PFSK-1 (cell line): ENCODE measurements at regions not wholly inside any gene's neighbourhood (a gene's known extent, or its start where the extent isn't known, plus 50 kb on each side); places are given as distances from the start of the nearest gene placed in this dataset.

ENCODE experiments used
- FOXP2 ChIP-seq: optimal IDR thresholded peaks from 2 replicates; pipeline ENCODE3; 2011; ENCODE audit warnings: borderline replicate concordance, control low read depth, inconsistent platforms; ENCODE audit not compliant: insufficient read depth; ENCODE audit errors: extremely low read length, extremely low read depth
- POLR2AphosphoS5 ChIP-seq: IDR thresholded peaks from 2 replicates; pipeline ENCODE4 v1.6.1; 2012; ENCODE audit warnings: low read depth, mild to moderate bottlenecking, control low read depth, low read length, moderate library complexity
- SIN3A ChIP-seq: IDR thresholded peaks from 2 replicates; pipeline ENCODE4 v1.6.1; 2012; ENCODE audit warnings: mild to moderate bottlenecking, low read length, moderate library complexity, borderline replicate concordance; ENCODE audit not compliant: insufficient read depth
- TAF1 ChIP-seq: IDR thresholded peaks from 2 replicates; pipeline ENCODE4 v1.6.1; 2012; ENCODE audit warnings: low read length, control low read depth, borderline replicate concordance; ENCODE audit not compliant: insufficient read depth
- TF ChIP-seq, protein P1 (sequence below), 2 experiments: IDR thresholded peaks; 2 replicates each; pipeline versions ENCODE4 v1.6.1 to v1.8.0; 2011 to 2012; ENCODE audit warnings: low read depth in 2 of 2, low read length in 2 of 2, control low read depth in 1 of 2, inconsistent platforms in 1 of 2, mild to moderate bottlenecking in 1 of 2, moderate library complexity in 1 of 2; ENCODE audit not compliant: insufficient read depth in 1 of 2

DNA sequence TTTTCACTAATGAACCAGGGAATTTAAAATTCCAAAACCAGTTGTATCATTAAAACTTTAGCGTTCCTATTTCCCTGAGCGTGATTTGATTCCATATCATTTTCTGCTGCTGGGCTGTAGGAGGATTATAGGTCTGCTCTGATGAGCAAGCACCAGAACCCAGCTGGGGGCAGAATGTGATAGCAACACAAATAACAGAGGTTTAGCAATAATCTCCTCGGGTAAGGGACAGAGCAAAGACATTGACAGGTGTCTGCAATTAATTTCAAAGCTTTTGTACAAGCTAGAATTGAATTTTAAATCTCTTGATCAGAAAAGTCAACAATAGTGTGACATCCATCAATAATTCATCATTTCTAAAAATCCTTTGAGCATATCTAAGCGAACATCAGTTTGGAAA lies 163.4 kb upstream of the RAP2B start:
- no peak for TF ChIP-seq POLR2AphosphoS5
- TF ChIP-seq SIN3A, result no peak
- no peak for TF ChIP-seq TAF1
- TF ChIP-seq FOXP2, result no peak
- TF ChIP-seq, protein P1, sequence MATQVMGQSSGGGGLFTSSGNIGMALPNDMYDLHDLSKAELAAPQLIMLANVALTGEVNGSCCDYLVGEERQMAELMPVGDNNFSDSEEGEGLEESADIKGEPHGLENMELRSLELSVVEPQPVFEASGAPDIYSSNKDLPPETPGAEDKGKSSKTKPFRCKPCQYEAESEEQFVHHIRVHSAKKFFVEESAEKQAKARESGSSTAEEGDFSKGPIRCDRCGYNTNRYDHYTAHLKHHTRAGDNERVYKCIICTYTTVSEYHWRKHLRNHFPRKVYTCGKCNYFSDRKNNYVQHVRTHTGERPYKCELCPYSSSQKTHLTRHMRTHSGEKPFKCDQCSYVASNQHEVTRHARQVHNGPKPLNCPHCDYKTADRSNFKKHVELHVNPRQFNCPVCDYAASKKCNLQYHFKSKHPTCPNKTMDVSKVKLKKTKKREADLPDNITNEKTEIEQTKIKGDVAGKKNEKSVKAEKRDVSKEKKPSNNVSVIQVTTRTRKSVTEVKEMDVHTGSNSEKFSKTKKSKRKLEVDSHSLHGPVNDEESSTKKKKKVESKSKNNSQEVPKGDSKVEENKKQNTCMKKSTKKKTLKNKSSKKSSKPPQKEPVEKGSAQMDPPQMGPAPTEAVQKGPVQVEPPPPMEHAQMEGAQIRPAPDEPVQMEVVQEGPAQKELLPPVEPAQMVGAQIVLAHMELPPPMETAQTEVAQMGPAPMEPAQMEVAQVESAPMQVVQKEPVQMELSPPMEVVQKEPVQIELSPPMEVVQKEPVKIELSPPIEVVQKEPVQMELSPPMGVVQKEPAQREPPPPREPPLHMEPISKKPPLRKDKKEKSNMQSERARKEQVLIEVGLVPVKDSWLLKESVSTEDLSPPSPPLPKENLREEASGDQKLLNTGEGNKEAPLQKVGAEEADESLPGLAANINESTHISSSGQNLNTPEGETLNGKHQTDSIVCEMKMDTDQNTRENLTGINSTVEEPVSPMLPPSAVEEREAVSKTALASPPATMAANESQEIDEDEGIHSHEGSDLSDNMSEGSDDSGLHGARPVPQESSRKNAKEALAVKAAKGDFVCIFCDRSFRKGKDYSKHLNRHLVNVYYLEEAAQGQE (IDR thresholded peaks at IDR 0.05; ENCODE audit: insufficient read depth in 1 of 2, low read depth in 2 of 2, low read length in 2 of 2), result no peak

DNA sequence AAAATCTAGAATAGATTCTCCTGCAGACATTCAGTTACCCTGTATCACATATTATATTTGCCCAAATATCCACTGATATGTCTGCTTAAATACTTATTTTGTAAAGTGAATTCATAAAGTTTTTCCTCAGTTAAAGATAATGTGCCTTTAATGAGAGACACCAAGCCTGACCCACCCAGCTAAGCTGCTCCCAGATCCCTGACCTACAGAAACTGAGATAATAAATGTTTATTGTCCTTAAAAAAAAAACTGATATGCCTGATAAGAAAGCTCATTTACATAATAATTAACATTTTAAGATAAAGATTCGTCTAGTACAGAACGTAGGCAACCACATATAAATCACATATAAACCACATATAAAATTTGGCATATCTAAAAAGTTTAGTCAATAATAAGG lies 161.7 kb upstream of the RAP2B start:
- no peak for TF ChIP-seq TAF1
- TF ChIP-seq, protein P1 (IDR thresholded peaks at IDR 0.05; ENCODE audit: insufficient read depth in 1 of 2, low read depth in 2 of 2, low read length in 2 of 2), result no peak
- no peak for TF ChIP-seq SIN3A
- TF ChIP-seq FOXP2, result no peak
- TF ChIP-seq POLR2AphosphoS5, result no peak

DNA sequence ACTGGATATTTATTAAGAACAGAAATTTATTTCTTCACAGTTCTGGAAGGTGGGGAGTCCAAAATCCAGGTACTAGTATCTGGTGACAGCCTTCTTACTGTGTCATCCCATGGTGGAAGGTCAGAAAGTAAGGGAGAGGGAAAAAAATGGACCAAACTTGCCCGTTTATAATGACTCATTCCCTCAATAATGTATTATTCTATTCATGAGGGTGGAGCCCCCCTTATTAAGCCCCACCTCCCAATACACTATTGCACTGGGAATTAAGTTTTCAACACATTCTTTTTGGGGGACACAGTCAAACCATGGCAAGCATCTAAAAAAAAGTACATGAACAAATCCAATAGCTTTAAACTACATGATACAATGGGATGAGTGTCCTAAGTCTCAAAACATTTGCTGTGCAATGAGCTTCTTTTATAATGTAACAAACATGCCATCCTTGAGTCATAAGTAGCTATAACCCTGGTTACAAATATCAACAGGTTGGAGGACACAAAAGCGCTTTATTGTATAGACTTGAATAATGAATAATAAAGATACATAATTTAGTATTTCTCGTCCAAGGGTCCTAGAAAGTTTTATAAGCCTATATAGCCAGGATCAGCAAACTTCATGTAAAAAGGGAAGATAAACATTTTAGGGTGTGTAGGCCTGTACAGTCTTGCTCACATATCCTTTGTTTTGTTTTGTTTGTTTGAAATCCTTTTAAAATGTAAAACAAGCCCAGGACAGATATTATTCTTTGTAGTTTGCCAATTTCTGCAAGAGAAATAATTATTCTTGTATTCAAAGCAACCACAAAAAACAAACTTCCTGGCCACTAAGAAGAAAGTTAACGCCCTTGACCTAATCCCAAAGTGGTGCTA lies 160.6 kb upstream of the RAP2B start:
- TF ChIP-seq FOXP2 (no peak), TAF1 (no peak), SIN3A (no peak), POLR2AphosphoS5 (no peak)
- TF ChIP-seq, protein P1 (IDR thresholded peaks at IDR 0.05; ENCODE audit: insufficient read depth in 1 of 2, low read depth in 2 of 2, low read length in 2 of 2), result no peak

DNA sequence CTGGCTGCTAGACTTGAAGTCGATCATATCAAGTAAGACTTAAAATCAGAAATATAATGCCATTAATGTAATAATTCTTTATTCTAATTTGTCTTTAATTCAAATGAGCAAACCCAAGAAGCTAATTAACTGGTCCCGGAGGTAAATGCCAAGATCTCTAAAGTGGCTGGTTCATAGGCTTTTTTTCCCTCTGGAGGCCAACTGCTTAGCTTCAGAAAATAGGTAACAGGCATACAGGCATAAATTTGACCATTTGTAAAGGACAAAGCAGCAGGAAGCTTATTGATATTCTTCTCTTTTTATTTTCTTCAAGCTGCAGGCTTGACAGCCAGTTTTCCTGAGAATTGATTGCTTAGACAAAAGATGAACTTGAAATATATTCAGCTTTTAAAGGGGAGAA lies 158.6 kb upstream of the RAP2B start:
- TF ChIP-seq SIN3A (no peak), FOXP2 (no peak), TAF1 (no peak), POLR2AphosphoS5 (no peak)
- TF ChIP-seq, protein P1 (IDR thresholded peaks at IDR 0.05; ENCODE audit: insufficient read depth in 1 of 2, low read depth in 2 of 2, low read length in 2 of 2), result no peak

DNA sequence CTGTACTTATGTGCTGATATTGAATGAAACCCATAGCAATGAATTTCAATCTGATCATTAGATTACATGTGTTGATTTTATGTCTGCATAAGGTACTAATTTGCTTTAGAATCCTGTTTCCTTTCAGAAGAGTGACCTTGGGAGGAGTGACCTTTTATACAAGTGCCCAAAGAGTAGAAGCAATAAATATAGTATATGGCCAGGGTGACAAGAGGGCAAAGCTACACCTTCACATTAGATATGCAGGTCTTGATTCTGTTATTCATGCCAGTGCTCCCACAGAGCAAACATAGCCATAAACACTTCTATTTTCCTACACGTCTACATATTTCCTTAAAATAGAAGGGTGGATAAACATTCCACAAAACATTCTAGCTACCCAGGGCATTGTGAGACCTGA lies 158.2 kb upstream of the RAP2B start:
- TF ChIP-seq SIN3A, result no peak
- no peak for TF ChIP-seq POLR2AphosphoS5
- TF ChIP-seq TAF1, result no peak
- TF ChIP-seq, protein P1 (IDR thresholded peaks at IDR 0.05; ENCODE audit: insufficient read depth in 1 of 2, low read depth in 2 of 2, low read length in 2 of 2), result no peak
- no peak for TF ChIP-seq FOXP2
